ENCODE measurements at regions not wholly inside any gene's neighbourhood (a gene's known extent, or its start where the extent isn't known, plus 50 kb on each side); places are given as distances from the start of the nearest gene placed in this dataset.
A peak's percentile ranks its signal among the peaks of the same experiment; 100 is the strongest.

GRCh38 chr1:229769006-229769405 lies 143.0 kb downstream of the URB2 start:
- TF ChIP-seq POLR2A (IDR thresholded peaks at IDR 0.05; ENCODE audit: low read depth) = no peak
- TF ChIP-seq, protein P1, sequence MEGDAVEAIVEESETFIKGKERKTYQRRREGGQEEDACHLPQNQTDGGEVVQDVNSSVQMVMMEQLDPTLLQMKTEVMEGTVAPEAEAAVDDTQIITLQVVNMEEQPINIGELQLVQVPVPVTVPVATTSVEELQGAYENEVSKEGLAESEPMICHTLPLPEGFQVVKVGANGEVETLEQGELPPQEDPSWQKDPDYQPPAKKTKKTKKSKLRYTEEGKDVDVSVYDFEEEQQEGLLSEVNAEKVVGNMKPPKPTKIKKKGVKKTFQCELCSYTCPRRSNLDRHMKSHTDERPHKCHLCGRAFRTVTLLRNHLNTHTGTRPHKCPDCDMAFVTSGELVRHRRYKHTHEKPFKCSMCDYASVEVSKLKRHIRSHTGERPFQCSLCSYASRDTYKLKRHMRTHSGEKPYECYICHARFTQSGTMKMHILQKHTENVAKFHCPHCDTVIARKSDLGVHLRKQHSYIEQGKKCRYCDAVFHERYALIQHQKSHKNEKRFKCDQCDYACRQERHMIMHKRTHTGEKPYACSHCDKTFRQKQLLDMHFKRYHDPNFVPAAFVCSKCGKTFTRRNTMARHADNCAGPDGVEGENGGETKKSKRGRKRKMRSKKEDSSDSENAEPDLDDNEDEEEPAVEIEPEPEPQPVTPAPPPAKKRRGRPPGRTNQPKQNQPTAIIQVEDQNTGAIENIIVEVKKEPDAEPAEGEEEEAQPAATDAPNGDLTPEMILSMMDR (IDR thresholded peaks at IDR 0.05) = no peak
- TF ChIP-seq POLR2AphosphoS5 (IDR thresholded peaks at IDR 0.05) = no peak
- no peak for TF ChIP-seq EP300 (IDR thresholded peaks at IDR 0.05)
- H3K4me1 ChIP-seq = no peaks in the 10 kb centered on the region
- intact Hi-C loops (cut with DNase I) = no loop called here
- H3K9me3 ChIP-seq = no peaks in the 10 kb centered on the region
- H3K27me3 ChIP-seq = peaks cover 0 to 9% (median 0%) of the 10 kb centered on the region in 4 donors
- WGBS = 90% methylated on average over 3 of the region's 3 CpGs
- H3K36me3 ChIP-seq = no peaks in the 10 kb centered on the region
- no peak overlapping the region for H3K4me3 ChIP-seq
- no peak for DNase-seq (ENCODE audit: extremely low spot score)
- no peak overlapping the region for H3K27ac ChIP-seq (replicated peaks in 1 of 4)

DNA sequence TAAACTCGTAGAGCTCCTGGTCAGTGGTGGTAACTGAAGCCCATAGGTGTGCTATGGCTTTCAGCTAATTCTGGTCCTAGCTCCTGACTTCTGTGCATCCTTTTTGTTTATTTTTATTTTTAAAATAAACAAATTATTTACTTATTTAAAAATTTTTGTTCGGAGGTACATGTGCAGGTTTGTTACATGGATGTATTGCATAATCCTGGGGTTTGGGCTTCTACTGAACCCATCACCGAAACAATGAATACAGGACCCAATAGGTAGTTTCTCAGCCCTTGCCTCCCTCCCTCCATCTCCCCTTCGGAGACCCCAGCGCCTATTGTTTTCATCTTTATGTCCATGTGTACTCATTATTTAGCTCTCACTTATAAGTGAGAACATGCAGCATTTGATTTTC lies 143.8 kb downstream of the URB2 start:
- H3K4me3 ChIP-seq = no peak overlapping the region
- intact Hi-C loops (cut with DNase I) = no loop called here
- H3K36me3 ChIP-seq = no peaks in the 10 kb centered on the region
- H3K4me1 ChIP-seq = no peaks in the 10 kb centered on the region
- whole genome bisulfite sequencing = 86% methylated on average over 5 of the region's 5 CpGs
- peaks cover 0 to 9% (median 0%) of the 10 kb centered on the region in 4 donors for H3K27me3 ChIP-seq
- DNase-seq (ENCODE audit: extremely low spot score) = no peak
- TF ChIP-seq EP300 (IDR thresholded peaks at IDR 0.05) = no peak
- TF ChIP-seq, protein P1 (IDR thresholded peaks at IDR 0.05) = no peak
- no peak for TF ChIP-seq POLR2AphosphoS5 (IDR thresholded peaks at IDR 0.05)
- no peak for TF ChIP-seq POLR2A (IDR thresholded peaks at IDR 0.05; ENCODE audit: low read depth)
- no peak overlapping the region for H3K27ac ChIP-seq (replicated peaks in 1 of 4)
- no peaks in the 10 kb centered on the region for H3K9me3 ChIP-seq

GRCh38 chr1:229778794-229779193 lies 152.7 kb downstream of the URB2 start:
- no peaks in the 10 kb centered on the region for H3K36me3 ChIP-seq
- DNase-seq (ENCODE audit: extremely low spot score) = no peak

GRCh38 chr1:229781453-229781852 lies 155.4 kb downstream of the URB2 start:
- no peak for TF ChIP-seq POLR2A (IDR thresholded peaks at IDR 0.05; ENCODE audit: low read depth)
- TF ChIP-seq, protein P1 (IDR thresholded peaks at IDR 0.05) = peak in 1 of 3 experiments; percentile 9
- WGBS = 79% methylated on average over 3 of the region's 7 CpGs

More at GRCh38 chr1:229778794-229779193, 152.7 kb downstream of the URB2 start:
- Histone ChIP-seq H3K27ac (replicated peaks in 1 of 4) (no peak overlapping the region), H3K9me3 (no peaks in the 10 kb centered on the region), H3K4me1 (no peaks in the 10 kb centered on the region), H3K27me3 (peaks cover 0 to 8% (median 0%) of the 10 kb centered on the region in 4 donors), H3K4me3 (no peak overlapping the region)
- WGBS = 62% methylated on average over 5 of the region's 5 CpGs
- intact Hi-C loops (cut with DNase I) = no loop called here
- TF ChIP-seq, protein P1 (IDR thresholded peaks at IDR 0.05) = no peak
- TF ChIP-seq POLR2A (IDR thresholded peaks at IDR 0.05; ENCODE audit: low read depth) (no peak), EP300 (IDR thresholded peaks at IDR 0.05) (no peak), POLR2AphosphoS5 (IDR thresholded peaks at IDR 0.05) (no peak)

DNA sequence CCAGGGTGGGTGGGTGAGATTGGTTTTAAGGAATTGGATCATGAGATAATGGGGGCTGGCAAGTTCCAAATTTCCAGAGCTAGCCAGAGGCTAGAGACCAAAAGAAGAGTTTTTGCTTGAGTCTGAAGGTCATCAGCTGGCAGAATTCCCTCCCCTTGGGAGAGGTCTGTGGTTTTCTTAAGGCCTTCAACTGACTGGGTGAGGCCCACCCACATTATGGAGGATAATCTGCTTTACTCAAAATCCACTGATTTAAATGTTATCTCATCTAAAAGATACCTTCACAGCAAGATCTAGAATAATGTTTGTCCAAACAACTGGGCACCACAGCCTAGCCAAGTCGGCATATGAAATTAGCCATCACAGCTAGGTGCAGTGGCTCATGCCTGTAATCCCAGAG lies 156.4 kb downstream of the URB2 start:
- Histone ChIP-seq H3K4me3 (no peak overlapping the region), H3K27me3 (peaks cover 0 to 6% (median 0%) of the 10 kb centered on the region in 4 donors), H3K27ac (replicated peaks in 1 of 4) (no peak overlapping the region), H3K36me3 (no peaks in the 10 kb centered on the region), H3K9me3 (no peaks in the 10 kb centered on the region), H3K4me1 (no peaks in the 10 kb centered on the region)
- intact Hi-C loops (cut with DNase I) = no loop called here
- 80% methylated on average over 1 of the region's 1 CpG for WGBS
- TF ChIP-seq POLR2A (IDR thresholded peaks at IDR 0.05; ENCODE audit: low read depth) (no peak), POLR2AphosphoS5 (IDR thresholded peaks at IDR 0.05) (no peak), EP300 (IDR thresholded peaks at IDR 0.05) (no peak)
- TF ChIP-seq, protein P1 (IDR thresholded peaks at IDR 0.05) = no peak
- no peak for DNase-seq (ENCODE audit: extremely low spot score)

More at GRCh38 chr1:229781453-229781852, 155.4 kb downstream of the URB2 start:
- Histone ChIP-seq H3K4me1 (no peaks in the 10 kb centered on the region), H3K9me3 (no peaks in the 10 kb centered on the region), H3K4me3 (no peak overlapping the region), H3K27ac (replicated peaks in 1 of 4) (no peak overlapping the region), H3K36me3 (no peaks in the 10 kb centered on the region), H3K27me3 (peaks cover 0 to 8% (median 0%) of the 10 kb centered on the region in 4 donors)
- DNase-seq (ENCODE audit: extremely low spot score) = no peak
- intact Hi-C loops (cut with DNase I) = no loop called here

All from esophagus muscularis mucosa (tissue), 4 donors.